ENCODE measurements at regions not wholly inside any gene's neighbourhood (a gene's known extent, or its start where the extent isn't known, plus 50 kb on each side); places are given as distances from the start of the nearest gene placed in this dataset.
A peak's percentile ranks its signal among the peaks of the same experiment; 100 is the strongest.

- in situ Hi-C loops (cut with HindIII; ENCODE audit: extremely low pct_ligation_motif_present, low pct_unique_long_range_greater_than_20kb) = no loop called here
- H3K9ac ChIP-seq (ENCODE audit: insufficient read depth, low read depth, low read length) = no peak overlapping the region
- no peaks in the 10 kb centered on the region for H3K36me3 ChIP-seq (replicated peaks in 1 of 2; ENCODE audit: control insufficient read depth in 1 of 2, insufficient read depth in 2 of 2, low read length in 2 of 2)
- H3K4me3 ChIP-seq (replicated peaks in 1 of 3; ENCODE audit: insufficient read depth in 1 of 3, low read depth in 2 of 3, low read length in 3 of 3) = no peak overlapping the region
- no TSS peak for BruUV-seq (replicated peaks)
- no peaks in the 10 kb centered on the region for H4K20me1 ChIP-seq (ENCODE audit: insufficient read depth, low read length)
- CTCF ChIA-PET (ENCODE audit: low intra/inter-chr PET ratio, low total read pairs) = no interaction called here
- no peak for ATAC-seq
- no peak for FAIRE-seq
- H3K9me3 ChIP-seq (ENCODE audit: low read length) = no peaks in the 10 kb centered on the region
- H3K4me1 ChIP-seq (ENCODE audit: insufficient read depth, low read length) = no peaks in the 10 kb centered on the region
- no peak overlapping the region for H3K4me2 ChIP-seq (ENCODE audit: low read depth, low read length)
- H3K79me2 ChIP-seq (ENCODE audit: insufficient read depth, low read length) = no peaks in the 10 kb centered on the region
- DNase-seq (ENCODE audit: low spot score) = no peak
- no peak overlapping the region for H2AFZ ChIP-seq (ENCODE audit: low read length)
- POLR2A ChIA-PET = no interaction called here
- no peak overlapping the region for H3K27ac ChIP-seq (ENCODE audit: extremely low read length, insufficient read depth, low read length)
- TF ChIP-seq ZNF768 (CRISPR knock-in tag; IDR thresholded peaks at IDR 0.05) (no peak), ZNF430 (CRISPR knock-in tag; IDR thresholded peaks at IDR 0.05) (no peak), MXD1 (CRISPR knock-in tag; IDR thresholded peaks at IDR 0.05) (no peak), THAP7 (CRISPR knock-in tag; IDR thresholded peaks at IDR 0.05) (no peak), KDM4B (CRISPR knock-in tag; IDR thresholded peaks at IDR 0.05) (no peak), MNT (IDR thresholded peaks at IDR 0.05) (peak; percentile 69), TARDBP (CRISPR knock-in tag; IDR thresholded peaks at IDR 0.05) (no peak), ZNF362 (CRISPR knock-in tag; IDR thresholded peaks at IDR 0.05; ENCODE audit: borderline replicate concordance) (no peak), PHF8 (CRISPR knock-in tag; IDR thresholded peaks at IDR 0.05) (no peak)
- intact Hi-C loops (cut with micrococcal nuclease; ENCODE audit: unreplicated experiment) = no loop called here
- H3K27me3 ChIP-seq (ENCODE audit: control insufficient read depth in 1 of 2, insufficient read depth in 2 of 2, low read length in 2 of 2) = no peaks in the 10 kb centered on the region; a peak in 1 of 5 replicates
These were observed 177.5 kb downstream of the FAM181B start for GRCh38 chr11:82556210-82556609.
